Vagina (tissue), 2 donors: ENCODE measurements at regions not wholly inside any gene's neighbourhood (a gene's known extent, or its start where the extent isn't known, plus 50 kb on each side); places are given as distances from the start of the nearest gene placed in this dataset.
"Not testable (repeated sequence)": the region's sequence is repeated elsewhere in the genome, so short reads cannot be mapped to it uniquely, and the experiment has no call there.

ENCODE experiments used
- DNase-seq, 2 donors: peaks; one replicate each; pipeline ENCODE4 v3.0.0-alpha.2; 2017; ENCODE audit errors: extremely low spot score in 2 of 2
- H3K27ac ChIP-seq: fragments of 200-600 bp; sonication (generic); one replicate; pipeline ENCODE4 v1.5.1; 2019
- H3K27me3 ChIP-seq: fragments of 200-600 bp; sonication (generic); one replicate; pipeline ENCODE4 v1.5.1; 2019
- H3K36me3 ChIP-seq, 2 donors: fragments of 200-600 bp; sonication (generic); one replicate each; pipeline ENCODE4 v1.5.1; 2017 to 2019
- H3K4me1 ChIP-seq: fragments of 200-600 bp; sonication (generic); one replicate; pipeline ENCODE4 v1.5.1; 2019
- H3K4me3 ChIP-seq, 2 donors: fragments of 200-600 bp; sonication (generic); 1 replicate in 1 of 2; 2 replicates in 1 of 2; pipeline ENCODE4 v1.5.1; 2016 to 2019
- H3K9me3 ChIP-seq: fragments of 200-600 bp; sonication (generic); one replicate; pipeline ENCODE4 v1.5.1; 2019
- CTCF ChIP-seq, 3 experiments: fragments of 450-650 bp in 2 of 3; fragments of 200-600 bp in 1 of 3; sonication (generic) in 1 of 3; IDR thresholded peaks; one replicate each; pipeline ENCODE4 v1.5.1; 2017 to 2019; ENCODE audit warnings: antibody characterized with exemption in 3 of 3, mild to moderate bottlenecking in 2 of 3, moderate library complexity in 2 of 3
- POLR2A ChIP-seq, 2 donors: fragments of 450-650 bp; IDR thresholded peaks; one replicate each; pipeline ENCODE4 v1.6.1; 2017; ENCODE audit warnings: antibody characterized with exemption in 2 of 2, mild to moderate bottlenecking in 2 of 2, moderate library complexity in 2 of 2
- POLR2AphosphoS5 ChIP-seq, 2 donors: sonication (generic); formaldehyde crosslinking; IDR thresholded peaks; one replicate each; pipeline ENCODE4 v1.9.0; 2017; ENCODE audit warnings: antibody characterized with exemption in 2 of 2, mild to moderate bottlenecking in 2 of 2, low read depth in 1 of 2; ENCODE audit not compliant: insufficient read depth in 1 of 2
- intact Hi-C: fragments of 100-400 bp; cut with DNase I; formaldehyde crosslinking; loops from one replicate; pipeline ENCODE4 v1.15.1; 2023

- intact Hi-C loops, result loop anchor here (5.0 kb wide), 1 partner anchor 243 kb away; no protein-coding TSS in a partner anchor
- H3K27ac ChIP-seq, result no peak overlapping the region
- TF ChIP-seq POLR2AphosphoS5 (IDR thresholded peaks at IDR 0.05; ENCODE audit: insufficient read depth in 1 of 2, low read depth in 1 of 2) (no peak), POLR2A (IDR thresholded peaks at IDR 0.05) (no peak), CTCF (IDR thresholded peaks at IDR 0.05) (no peak)
Measured at GRCh38 chr21:19489930-19490329, 1086.3 kb upstream of the TMPRSS15 start.

GRCh38 chr21:19490481-19490880, 1086.9 kb upstream of the TMPRSS15 start:
- TF ChIP-seq POLR2A (IDR thresholded peaks at IDR 0.05) (no peak), CTCF (IDR thresholded peaks at IDR 0.05) (no peak), POLR2AphosphoS5 (IDR thresholded peaks at IDR 0.05; ENCODE audit: insufficient read depth in 1 of 2, low read depth in 1 of 2) (no peak)

More at GRCh38 chr21:19489930-19490329, 1086.3 kb upstream of the TMPRSS15 start:
- Histone ChIP-seq H3K36me3 (no peaks in the 10 kb centered on the region), H3K27me3 (no peaks in the 10 kb centered on the region), H3K4me3 (no peak overlapping the region), H3K9me3 (no peaks in the 10 kb centered on the region), H3K4me1 (no peaks in the 10 kb centered on the region)
- no peak for DNase-seq

GRCh38 chr21:19493437-19494241, 1090.1 kb upstream of the TMPRSS15 start:
- intact Hi-C loops, result loop anchor here (5.0 kb wide), 1 partner anchor 246 kb away; no protein-coding TSS in a partner anchor
- H3K4me1 ChIP-seq, DNase-seq: not testable (repeated sequence)

More at GRCh38 chr21:19490481-19490880, 1086.9 kb upstream of the TMPRSS15 start:
- Histone ChIP-seq H3K27ac (no peak overlapping the region), H3K4me3 (no peak overlapping the region), H3K9me3 (no peaks in the 10 kb centered on the region), H3K27me3 (no peaks in the 10 kb centered on the region), H3K4me1 (no peaks in the 10 kb centered on the region), H3K36me3 (no peaks in the 10 kb centered on the region)
- no peak for DNase-seq
- intact Hi-C loops, result loop anchor here (5.0 kb wide), 1 partner anchor 243 kb away; no protein-coding TSS in a partner anchor

GRCh38 chr21:19501115-19501514, 1097.5 kb upstream of the TMPRSS15 start:
- Histone ChIP-seq H3K27me3 (no peaks in the 10 kb centered on the region), H3K36me3 (no peaks in the 10 kb centered on the region), H3K4me3 (no peak overlapping the region), H3K4me1 (no peaks in the 10 kb centered on the region), H3K9me3 (no peaks in the 10 kb centered on the region), H3K27ac (no peak overlapping the region)
- no peak for DNase-seq
- no peak for TF ChIP-seq CTCF (IDR thresholded peaks at IDR 0.05)
- TF ChIP-seq POLR2AphosphoS5 (IDR thresholded peaks at IDR 0.05; ENCODE audit: insufficient read depth in 1 of 2, low read depth in 1 of 2), result no peak
- TF ChIP-seq POLR2A (IDR thresholded peaks at IDR 0.05), result no peak
- intact Hi-C loops, result no loop called here

More at GRCh38 chr21:19493437-19494241, 1090.1 kb upstream of the TMPRSS15 start:
- not testable (repeated sequence) for H3K36me3 ChIP-seq, H3K4me3 ChIP-seq, H3K27me3 ChIP-seq, H3K27ac ChIP-seq, H3K9me3 ChIP-seq

GRCh38 chr21:19507682-19508260, 1104.2 kb upstream of the TMPRSS15 start:
- Histone ChIP-seq H3K27ac (no peak overlapping the region), H3K9me3 (no peaks in the 10 kb centered on the region), H3K36me3 (no peaks in the 10 kb centered on the region), H3K4me1 (no peaks in the 10 kb centered on the region), H3K4me3 (no peak overlapping the region), H3K27me3 (no peaks in the 10 kb centered on the region)
- TF ChIP-seq POLR2A (IDR thresholded peaks at IDR 0.05) (no peak), CTCF (IDR thresholded peaks at IDR 0.05) (no peak), POLR2AphosphoS5 (IDR thresholded peaks at IDR 0.05; ENCODE audit: insufficient read depth in 1 of 2, low read depth in 1 of 2) (no peak)
- intact Hi-C loops, result no loop called here
- DNase-seq, result no peak
